Trophoblast cell (in vitro differentiated cells and primary cell): ENCODE measurements at regions not wholly inside any gene's neighbourhood (a gene's known extent, or its start where the extent isn't known, plus 50 kb on each side); places are given as distances from the start of the nearest gene placed in this dataset.

Experiments
- DNase-seq, 2 donors: peaks; one replicate each; pipeline ENCODE4 v3.0.0-alpha.2; 2016
- H2AFZ ChIP-seq: 2 replicates; pipeline ENCODE4 v1.6.1; 2013; ENCODE audit warnings: low read length, moderate library complexity, mild to moderate bottlenecking; ENCODE audit not compliant: insufficient read depth, poor library complexity
- H2AK5ac ChIP-seq: 2 replicates; pipeline ENCODE4 v1.6.1; 2013; ENCODE audit warnings: mild to moderate bottlenecking, low read length
- H2BK120ac ChIP-seq: 2 replicates; pipeline ENCODE4 v1.6.1; 2013; ENCODE audit warnings: low read length, mild to moderate bottlenecking, moderate library complexity; ENCODE audit not compliant: insufficient read depth, poor library complexity
- H2BK12ac ChIP-seq: 2 replicates; pipeline ENCODE4 v1.6.1; 2013; ENCODE audit warnings: mild to moderate bottlenecking, low read length, moderate library complexity
- H2BK5ac ChIP-seq: 2 replicates; pipeline ENCODE4 v1.6.1; 2013; ENCODE audit warnings: low read length, low read depth, moderate library complexity, mild to moderate bottlenecking; ENCODE audit not compliant: poor library complexity
- H3K14ac ChIP-seq: 2 replicates; pipeline ENCODE4 v1.6.1; 2013; ENCODE audit warnings: mild to moderate bottlenecking, low read length
- H3K18ac ChIP-seq: 2 replicates; pipeline ENCODE4 v1.6.1; 2013; ENCODE audit warnings: mild to moderate bottlenecking, low read length
- H3K23ac ChIP-seq: 2 replicates; pipeline ENCODE4 v1.6.1; 2013; ENCODE audit warnings: low read length
- H3K27ac ChIP-seq: 2 replicates; pipeline ENCODE4 v1.5.1; 2013; ENCODE audit warnings: low read depth, mild to moderate bottlenecking, inconsistent platforms, low read length, moderate library complexity
- H3K27me3 ChIP-seq: 2 replicates; pipeline ENCODE4 v1.6.1; 2013; ENCODE audit warnings: inconsistent platforms, mild to moderate bottlenecking, low read length, moderate library complexity; ENCODE audit not compliant: insufficient read depth
- H3K36me3 ChIP-seq, 2 experiments: 1 replicate in 1 of 2; 2 replicates in 1 of 2; pipeline ENCODE4 v1.6.1; 2013; ENCODE audit warnings: low read length in 2 of 2, mild to moderate bottlenecking in 2 of 2, moderate library complexity in 1 of 2; ENCODE audit not compliant: insufficient read depth in 2 of 2, control insufficient read depth in 1 of 2
- H3K4ac ChIP-seq: 2 replicates; pipeline ENCODE4 v1.6.1; 2013; ENCODE audit warnings: low read depth, mild to moderate bottlenecking, low read length, moderate library complexity
- H3K4me1 ChIP-seq, 2 experiments: 1 replicate in 1 of 2; 2 replicates in 1 of 2; pipeline ENCODE4 v1.6.1; 2013; ENCODE audit warnings: low read length in 2 of 2, mild to moderate bottlenecking in 2 of 2, moderate library complexity in 1 of 2; ENCODE audit not compliant: insufficient read depth in 2 of 2, control insufficient read depth in 1 of 2
- H3K4me2 ChIP-seq: 2 replicates; pipeline ENCODE4 v1.6.1; 2013; ENCODE audit warnings: inconsistent platforms, mild to moderate bottlenecking, low read length, moderate library complexity
- H3K4me3 ChIP-seq: 2 replicates; pipeline ENCODE4 v1.5.1; 2013; ENCODE audit warnings: mild to moderate bottlenecking, low read depth, low read length, inconsistent platforms
- H3K79me1 ChIP-seq: one replicate; pipeline ENCODE4 v1.6.1; 2013; ENCODE audit warnings: low read length
- H3K79me2 ChIP-seq: 2 replicates; pipeline ENCODE4 v1.6.1; 2013; ENCODE audit warnings: low read length, mild to moderate bottlenecking; ENCODE audit not compliant: control insufficient read depth, insufficient read depth, poor library complexity
- H3K9ac ChIP-seq: 2 replicates; pipeline ENCODE4 v1.6.1; 2013; ENCODE audit warnings: mild to moderate bottlenecking, low read length
- H3K9me3 ChIP-seq: 2 replicates; pipeline ENCODE4 v1.6.1; 2013; ENCODE audit warnings: low read depth, mild to moderate bottlenecking, control low read depth, inconsistent platforms, low read length; ENCODE audit not compliant: insufficient read depth
- H4K12ac ChIP-seq: 2 replicates; pipeline ENCODE4 v1.6.1; 2013; ENCODE audit warnings: low read depth, mild to moderate bottlenecking, low read length, moderate library complexity
- H4K8ac ChIP-seq: 2 replicates; pipeline ENCODE4 v1.6.1; 2013; ENCODE audit warnings: low read depth, mild to moderate bottlenecking, low read length, moderate library complexity
- H4K91ac ChIP-seq: one replicate; pipeline ENCODE4 v1.6.1; 2013; ENCODE audit warnings: low read depth, mild to moderate bottlenecking, low read length, moderate library complexity
- WGBS: extraction: QIAGEN DNeasy Blood & Tissue Kit; methylation state at CpG from one replicate; pipeline ENCODE4 v1.1.7; 2013; ENCODE audit warnings: missing lambda C conversion rate; ENCODE audit not compliant: insufficient read length, insufficient coverage; ENCODE audit errors: extremely low coverage; 5-methylcytosine and 5-hydroxymethylcytosine counted together

- H3K18ac ChIP-seq, result no peak overlapping the region
- no peak overlapping the region for H3K4me2 ChIP-seq
- H3K4me3 ChIP-seq, result no peak overlapping the region
Observed at GRCh38 chr10:52409195-52409594, 95.1 kb downstream of the DKK1 start.

GRCh38 chr10:52409928-52410327 is 95.8 kb downstream of the DKK1 start:
- H3K9ac ChIP-seq, result no peak overlapping the region
- H3K36me3 ChIP-seq, result no peaks in the 10 kb centered on the region
- H4K12ac ChIP-seq, result no peak overlapping the region
- H3K14ac ChIP-seq, result no peak overlapping the region
- no peak overlapping the region for H2AFZ ChIP-seq
- H2BK12ac ChIP-seq, result no peak overlapping the region
- no peak for DNase-seq
- no CpG with 5 or more reads among the region's 2 CpGs for WGBS
- H3K4ac ChIP-seq, result no peak overlapping the region
- no peaks in the 10 kb centered on the region for H3K27me3 ChIP-seq
- no peak overlapping the region for H3K4me3 ChIP-seq
- no peak overlapping the region for H3K27ac ChIP-seq
- no peak overlapping the region for H4K91ac ChIP-seq
- H2BK120ac ChIP-seq, result no peak overlapping the region
- no peak overlapping the region for H4K8ac ChIP-seq
- no peaks in the 10 kb centered on the region for H3K79me2 ChIP-seq
- H3K18ac ChIP-seq, result no peak overlapping the region
- no peaks in the 10 kb centered on the region for H3K4me1 ChIP-seq
- H2BK5ac ChIP-seq, result no peak overlapping the region
- H3K23ac ChIP-seq, result no peak overlapping the region
- no peaks in the 10 kb centered on the region for H3K79me1 ChIP-seq
- no peak overlapping the region for H3K4me2 ChIP-seq
- no peaks in the 10 kb centered on the region for H3K9me3 ChIP-seq
- H2AK5ac ChIP-seq, result no peak overlapping the region

More at GRCh38 chr10:52409195-52409594, 95.1 kb downstream of the DKK1 start:
- H4K12ac ChIP-seq, result no peak overlapping the region
- H3K4me1 ChIP-seq, result no peaks in the 10 kb centered on the region
- no peaks in the 10 kb centered on the region for H3K9me3 ChIP-seq
- H3K4ac ChIP-seq, result no peak overlapping the region
- no peaks in the 10 kb centered on the region for H3K27me3 ChIP-seq
- H3K79me1 ChIP-seq, result no peaks in the 10 kb centered on the region
- DNase-seq, result no peak
- no peak overlapping the region for H2AK5ac ChIP-seq
- no peak overlapping the region for H2BK12ac ChIP-seq
- no peak overlapping the region for H2AFZ ChIP-seq
- H4K91ac ChIP-seq, result no peak overlapping the region
- H2BK120ac ChIP-seq, result no peak overlapping the region
- no peak overlapping the region for H3K23ac ChIP-seq
- no peak overlapping the region for H3K27ac ChIP-seq
- H3K36me3 ChIP-seq, result no peaks in the 10 kb centered on the region
- H3K79me2 ChIP-seq, result no peaks in the 10 kb centered on the region
- no CpG with 5 or more reads among the region's 2 CpGs for WGBS
- no peak overlapping the region for H3K14ac ChIP-seq
- H4K8ac ChIP-seq, result no peak overlapping the region
- H3K9ac ChIP-seq, result no peak overlapping the region
- H2BK5ac ChIP-seq, result no peak overlapping the region

GRCh38 chr10:52410916-52411315 is 96.8 kb downstream of the DKK1 start:
- Histone ChIP-seq H3K14ac (no peak overlapping the region), H3K27ac (no peak overlapping the region), H2BK120ac (no peak overlapping the region), H3K4ac (no peak overlapping the region), H2BK5ac (no peak overlapping the region), H4K8ac (no peak overlapping the region), H3K79me2 (no peaks in the 10 kb centered on the region), H4K91ac (no peak overlapping the region), H3K79me1 (no peaks in the 10 kb centered on the region), H3K9me3 (no peaks in the 10 kb centered on the region), H2AK5ac (no peak overlapping the region), H2BK12ac (no peak overlapping the region), H3K27me3 (no peaks in the 10 kb centered on the region), H3K4me2 (no peak overlapping the region), H2AFZ (no peak overlapping the region), H3K36me3 (no peaks in the 10 kb centered on the region), H4K12ac (no peak overlapping the region), H3K23ac (no peak overlapping the region), H3K4me1 (no peaks in the 10 kb centered on the region), H3K4me3 (no peak overlapping the region), H3K9ac (no peak overlapping the region), H3K18ac (no peak overlapping the region)
- WGBS, result no CpG with 5 or more reads among the region's 21 CpGs
- DNase-seq, result no peak

DNA sequence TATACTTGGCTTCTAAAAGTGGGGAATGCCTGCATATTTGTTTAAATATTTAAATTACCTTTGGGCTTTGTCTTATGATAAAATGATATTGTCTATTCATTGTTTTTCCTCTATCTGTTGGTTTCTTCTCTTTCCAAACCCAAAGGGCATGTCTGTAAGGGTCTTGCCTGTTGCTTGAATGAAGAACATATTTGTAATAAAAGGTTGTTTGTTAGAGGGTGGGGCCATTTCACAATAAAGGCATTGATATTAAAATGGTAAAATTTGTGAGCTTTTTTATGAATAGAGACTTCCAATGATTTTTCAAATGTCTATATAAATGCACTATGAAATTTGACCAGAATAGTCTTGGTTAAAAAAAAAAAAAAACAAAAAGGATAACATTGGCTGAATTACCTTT is 105.2 kb downstream of the DKK1 start:
- H3K9ac ChIP-seq, result no peak overlapping the region
- H3K79me2 ChIP-seq, result no peaks in the 10 kb centered on the region
- H3K14ac ChIP-seq, result no peak overlapping the region
- H4K91ac ChIP-seq, result no peak overlapping the region
- no peak overlapping the region for H3K18ac ChIP-seq
- no peak overlapping the region for H3K4me3 ChIP-seq
- no peak overlapping the region for H3K4ac ChIP-seq
- H3K79me1 ChIP-seq, result no peaks in the 10 kb centered on the region
- H2AK5ac ChIP-seq, result no peak overlapping the region
- no peak for DNase-seq
- H4K8ac ChIP-seq, result no peak overlapping the region
- H3K9me3 ChIP-seq, result no peaks in the 10 kb centered on the region
- no peak overlapping the region for H2BK12ac ChIP-seq
- no peak overlapping the region for H2AFZ ChIP-seq
- H2BK120ac ChIP-seq, result no peak overlapping the region
- H3K36me3 ChIP-seq, result no peaks in the 10 kb centered on the region
- no peak overlapping the region for H3K23ac ChIP-seq
- no peaks in the 10 kb centered on the region for H3K27me3 ChIP-seq
- no peaks in the 10 kb centered on the region for H3K4me1 ChIP-seq
- H3K27ac ChIP-seq, result no peak overlapping the region
- no peak overlapping the region for H2BK5ac ChIP-seq
- H3K4me2 ChIP-seq, result no peak overlapping the region
- no peak overlapping the region for H4K12ac ChIP-seq
